Fibroblast of skin of right quadriceps (primary cell): ENCODE measurements at regions not wholly inside any gene's neighbourhood (a gene's known extent, or its start where the extent isn't known, plus 50 kb on each side); places are given as distances from the start of the nearest gene placed in this dataset.
A peak's percentile ranks its signal among the peaks of the same experiment; 100 is the strongest.

Experiments used
- DNase-seq: peaks from one replicate; pipeline ENCODE4 v3.0.0-alpha.2; 2013

DNA sequence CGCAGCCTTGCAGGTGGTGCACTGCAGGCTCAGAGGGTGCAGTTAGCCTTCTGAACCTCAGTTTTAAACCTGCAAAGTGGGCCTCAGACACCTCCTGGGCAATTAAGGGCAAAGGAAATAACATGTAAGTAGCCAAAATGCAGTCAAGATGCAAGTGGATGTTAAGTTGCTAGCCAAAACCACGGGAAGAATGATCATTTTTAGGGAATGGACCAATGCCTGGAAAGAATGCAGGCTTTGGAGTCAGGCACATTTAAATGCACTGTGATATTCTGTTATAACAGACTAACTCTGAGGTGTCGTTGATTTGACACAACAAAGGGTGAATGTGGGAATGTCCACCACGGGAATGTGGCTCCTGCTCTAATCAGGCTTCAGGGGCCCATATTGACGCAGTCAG, 57.9 kb upstream of the PTGFRN start:
- no peak for DNase-seq

DNA sequence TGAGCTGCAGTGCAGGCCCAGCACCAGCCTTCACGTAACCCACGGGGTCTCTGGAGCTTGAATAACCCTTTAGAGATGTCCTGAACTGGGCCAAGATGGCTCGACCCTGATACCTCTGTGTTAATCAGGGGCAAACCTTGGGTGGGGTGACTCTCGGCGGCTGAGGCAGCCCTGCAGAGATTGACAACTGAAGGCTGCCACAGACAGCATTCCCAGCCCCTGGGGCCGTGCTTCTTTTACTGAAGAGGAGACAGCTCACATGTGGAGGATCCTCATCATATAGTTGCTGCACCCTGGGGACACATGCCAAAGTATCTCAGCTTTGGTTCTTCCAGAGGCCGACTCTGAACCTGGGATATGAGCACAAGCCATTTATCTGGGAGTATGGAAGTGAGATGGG, 57.3 kb upstream of the PTGFRN start:
- no peak for DNase-seq

DNA sequence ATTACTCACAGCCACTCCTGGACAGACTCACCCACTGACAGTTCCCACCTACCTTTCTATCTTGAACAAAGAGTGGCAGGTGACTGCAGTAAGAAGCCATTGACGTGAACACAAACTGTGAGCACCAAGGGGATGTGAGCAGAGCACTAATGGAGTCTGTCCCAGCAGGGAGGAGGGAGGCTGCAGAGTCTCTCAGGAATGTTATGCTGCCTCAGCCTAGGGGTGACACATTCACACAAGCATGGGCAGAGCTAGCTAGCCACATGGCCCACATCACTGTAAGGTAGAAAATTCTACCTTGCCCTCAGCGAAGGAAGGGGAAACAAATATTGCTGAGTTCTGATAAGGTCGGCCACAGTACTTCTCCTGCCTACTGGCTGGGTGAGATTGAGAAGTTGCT, 56.8 kb upstream of the PTGFRN start:
- peak; percentile 67 for DNase-seq

DNA sequence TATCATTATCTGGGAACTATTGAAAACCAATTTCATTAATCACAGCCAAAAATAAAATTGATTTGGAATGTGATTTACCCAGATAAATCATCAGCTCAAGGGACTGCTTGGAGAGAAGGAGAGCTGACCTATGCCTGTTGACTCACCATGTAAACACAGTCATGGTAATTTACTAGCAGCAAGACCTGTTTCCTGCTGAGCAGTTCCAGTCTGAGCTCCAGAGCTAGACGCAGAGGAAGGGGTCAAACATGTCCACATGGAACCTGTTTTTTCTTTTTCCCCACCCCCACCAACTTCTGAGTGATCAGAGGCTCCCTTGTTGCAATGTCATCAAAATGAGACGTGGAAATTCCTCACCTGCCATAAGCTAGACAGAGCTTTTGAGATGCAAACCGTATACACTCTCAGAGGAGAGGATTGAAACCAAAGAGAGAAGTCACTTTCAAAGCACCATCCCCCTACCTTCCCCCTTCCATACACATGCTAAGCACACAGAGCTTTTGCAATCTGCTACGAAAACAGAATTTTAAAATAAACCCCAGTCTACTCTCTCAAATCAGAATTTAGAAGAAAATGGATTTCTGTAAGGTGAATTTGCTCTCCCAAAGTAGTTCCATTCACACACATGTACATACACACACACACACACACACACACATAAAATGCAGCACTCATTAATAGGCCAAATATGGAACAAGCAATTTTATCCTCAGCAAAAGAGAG, 55.9 kb upstream of the PTGFRN start:
- DNase-seq = peak; percentile 84

DNA sequence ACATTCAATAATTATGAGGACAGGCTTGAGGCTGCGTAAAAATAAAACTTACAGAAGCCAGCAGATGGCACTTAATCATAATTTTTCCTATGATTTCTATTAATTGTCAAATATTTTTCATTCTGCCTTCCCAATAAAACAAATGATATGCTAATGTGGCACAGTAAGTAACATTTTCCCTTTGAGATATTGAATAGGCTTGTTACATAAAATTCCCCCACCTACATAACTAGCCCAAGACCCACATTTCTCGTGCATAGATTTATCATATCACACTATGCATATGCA, 55.4 kb upstream of the PTGFRN start:
- no peak for DNase-seq

DNA sequence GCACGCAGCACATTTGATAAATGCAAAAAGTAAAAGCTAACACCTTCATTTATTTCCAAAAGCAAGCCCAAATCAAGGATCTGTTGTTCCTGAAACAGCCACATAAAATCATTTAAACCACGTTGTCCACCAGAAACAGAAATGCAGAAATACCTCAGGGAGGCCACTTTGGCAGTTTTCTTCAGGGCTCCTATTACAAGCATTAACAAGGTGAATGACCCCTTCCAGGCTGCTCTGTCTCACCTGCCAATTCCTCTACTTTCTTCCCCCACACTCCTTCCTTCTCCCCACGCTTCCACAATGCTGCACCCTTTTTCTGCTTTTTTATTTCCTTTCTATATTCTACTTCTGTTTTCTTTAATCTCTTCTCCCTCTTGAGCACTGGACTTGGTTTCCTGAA, 55.0 kb upstream of the PTGFRN start:
- DNase-seq = no peak

DNA sequence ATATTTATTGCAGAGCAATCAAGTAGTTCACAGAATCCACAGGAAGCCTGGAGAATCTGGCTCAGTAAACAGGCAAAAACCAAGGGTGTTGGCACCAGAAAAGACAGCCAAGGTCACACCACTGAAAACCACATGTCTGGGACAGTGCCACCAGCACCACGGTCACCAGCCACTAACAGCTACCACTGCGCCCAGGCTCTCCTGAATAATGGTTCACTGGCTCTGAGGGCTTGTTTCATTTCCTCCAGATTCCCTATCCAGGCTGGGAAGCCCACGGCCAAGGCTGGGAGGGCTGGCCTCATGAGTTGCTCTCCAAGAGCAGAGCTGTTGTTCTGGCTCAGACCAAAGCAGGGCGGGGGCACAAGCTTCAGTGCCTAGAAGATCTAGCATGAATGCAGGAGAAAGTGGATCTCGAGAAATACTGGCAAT, 54.5 kb upstream of the PTGFRN start:
- peak; percentile 35 for DNase-seq

DNA sequence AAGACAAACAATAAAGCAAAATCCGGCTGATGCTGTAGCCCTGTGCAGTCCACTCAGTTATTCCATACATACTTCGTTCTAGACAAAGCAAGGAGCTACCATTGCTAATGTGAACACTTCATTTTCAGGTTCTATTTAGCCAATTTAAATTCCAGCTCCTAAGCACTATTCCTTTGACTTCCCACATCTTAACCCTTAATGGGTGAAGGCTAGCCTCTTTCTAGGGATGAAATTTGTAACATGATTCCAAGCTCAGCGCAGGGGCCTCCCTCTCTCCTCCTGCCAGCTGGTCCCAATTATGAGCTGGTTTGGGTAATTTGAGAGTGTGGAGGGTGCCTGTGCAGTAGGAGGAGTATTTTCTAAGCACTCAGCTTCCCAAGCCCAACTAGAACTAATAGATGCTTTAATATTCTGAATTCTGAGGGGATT, 53.9 kb upstream of the PTGFRN start:
- peak; percentile 95 for DNase-seq

DNA sequence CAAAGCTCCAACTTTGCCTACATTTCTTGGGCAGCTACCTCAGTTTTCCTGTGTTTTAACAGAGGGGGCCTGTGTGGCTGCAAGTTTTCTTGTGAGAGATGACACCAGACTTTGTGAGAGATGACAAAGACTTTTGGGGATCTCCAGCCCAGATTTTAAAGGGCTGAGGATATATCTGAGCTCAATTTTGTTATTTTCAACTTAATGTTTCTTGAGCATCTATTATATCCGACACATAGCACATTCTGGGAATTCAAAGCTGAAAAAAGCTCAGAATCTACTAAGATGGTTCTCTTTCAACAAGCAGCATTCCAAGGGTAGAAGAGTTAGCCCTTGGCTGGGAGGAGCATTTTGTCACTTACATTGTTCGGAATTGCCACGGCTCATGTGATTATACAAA, 53.4 kb upstream of the PTGFRN start:
- DNase-seq = peak; percentile 13

DNA sequence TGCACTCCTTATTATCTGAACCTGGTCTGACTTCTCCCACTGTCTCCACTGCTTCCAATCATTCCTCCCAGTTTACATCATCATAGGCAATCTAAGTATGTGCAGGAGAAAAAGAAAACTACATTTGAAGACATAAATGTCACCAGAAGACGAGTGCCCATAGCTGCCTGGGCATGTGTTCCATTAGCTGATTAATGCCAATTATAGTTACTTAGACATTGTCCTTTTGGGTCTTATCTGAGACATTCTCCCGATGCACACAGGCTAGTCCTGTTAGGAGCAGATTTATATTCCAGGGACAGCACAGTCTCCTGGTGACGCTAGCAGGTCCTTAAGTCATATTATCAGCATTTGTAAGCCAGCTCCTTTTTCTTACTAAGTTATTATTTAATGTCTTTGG, 52.6 kb upstream of the PTGFRN start:
- no peak for DNase-seq
